Colonic mucosa (tissue), 4 donors: ENCODE measurements at regions not wholly inside any gene's neighbourhood (a gene's known extent, or its start where the extent isn't known, plus 50 kb on each side); places are given as distances from the start of the nearest gene placed in this dataset.
A peak's percentile ranks its signal among the peaks of the same experiment; 100 is the strongest.

Experiments
- DNase-seq: peaks from one replicate; pipeline ENCODE4 v3.0.0-alpha.2; 2020
- H3K27ac ChIP-seq: fragments of 200-600 bp; one replicate; pipeline ENCODE4 v1.8.0; 2021
- H3K27me3 ChIP-seq: fragments of 200-600 bp; one replicate; pipeline ENCODE4 v1.8.0; 2021
- H3K36me3 ChIP-seq: fragments of 200-600 bp; one replicate; pipeline ENCODE4 v1.8.0; 2021
- H3K4me1 ChIP-seq: fragments of 200-600 bp; one replicate; pipeline ENCODE4 v1.8.0; 2021; ENCODE audit warnings: mild to moderate bottlenecking
- H3K4me3 ChIP-seq: fragments of 200-600 bp; one replicate; pipeline ENCODE4 v1.8.0; 2021
- H3K9ac ChIP-seq, 2 donors: one replicate each; pipeline ENCODE4 v1.7.0; 2013; ENCODE audit warnings: control low read depth in 2 of 2, low read depth in 2 of 2, low read length in 2 of 2
- H3K9me3 ChIP-seq: fragments of 200-600 bp; one replicate; pipeline ENCODE4 v1.8.0; 2021
- CTCF ChIP-seq: fragments of 200-600 bp; IDR thresholded peaks from one replicate; pipeline ENCODE4 v1.8.0; 2022; ENCODE audit warnings: antibody characterized with exemption, mild to moderate bottlenecking
- intact Hi-C: fragments of 100-400 bp; cut with DNase I; formaldehyde crosslinking; loops from one replicate; pipeline ENCODE4 v1.14.1; 2022
- donor health status: healthy.
- donor health status: DM: no; HTN: no; CAD: no.
- donor health status: DM: no; HTN: no; CAD: no.

DNA sequence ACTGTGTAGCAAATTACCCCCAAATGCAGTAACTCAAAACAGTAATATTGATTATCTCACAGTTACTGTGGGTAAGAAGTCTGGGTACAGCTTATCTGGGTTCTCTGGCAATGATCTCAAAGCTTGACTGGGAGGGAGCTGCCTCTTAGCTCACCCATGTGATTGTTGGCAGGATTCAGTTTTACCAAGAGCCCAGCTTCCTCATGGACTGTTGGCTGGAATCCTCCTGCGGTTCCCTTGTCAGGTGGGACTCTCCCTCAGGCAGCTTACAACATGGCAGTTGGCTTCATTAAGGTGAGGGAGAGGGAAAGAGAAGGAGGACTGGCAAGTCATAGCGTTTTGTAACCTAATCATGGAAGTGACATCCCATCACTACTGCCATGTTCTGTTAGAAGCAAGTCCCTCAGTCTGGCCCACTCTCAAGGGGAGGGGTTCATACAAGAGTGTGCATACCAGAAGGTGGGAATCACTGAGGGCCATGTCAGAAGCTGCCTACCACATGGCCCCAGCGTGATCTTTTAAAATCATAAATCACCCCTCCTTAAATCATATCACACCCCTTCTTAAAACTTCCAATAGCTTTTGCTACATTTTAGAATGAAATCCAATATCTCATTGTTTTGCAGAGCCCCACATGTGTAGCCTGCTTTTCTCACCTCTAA is 108.1 kb downstream of the OLFM4 start:
- no peak overlapping the region for H3K9ac ChIP-seq
- no peak for TF ChIP-seq CTCF
- no peaks in the 10 kb centered on the region for H3K4me1 ChIP-seq
- intact Hi-C loops: no loop called here
- DNase-seq: no peak
- H3K27ac ChIP-seq: no peak overlapping the region
- no peak overlapping the region for H3K4me3 ChIP-seq
- H3K36me3 ChIP-seq: no peaks in the 10 kb centered on the region
- H3K27me3 ChIP-seq: no peaks in the 10 kb centered on the region
- H3K9me3 ChIP-seq: no peaks in the 10 kb centered on the region

DNA sequence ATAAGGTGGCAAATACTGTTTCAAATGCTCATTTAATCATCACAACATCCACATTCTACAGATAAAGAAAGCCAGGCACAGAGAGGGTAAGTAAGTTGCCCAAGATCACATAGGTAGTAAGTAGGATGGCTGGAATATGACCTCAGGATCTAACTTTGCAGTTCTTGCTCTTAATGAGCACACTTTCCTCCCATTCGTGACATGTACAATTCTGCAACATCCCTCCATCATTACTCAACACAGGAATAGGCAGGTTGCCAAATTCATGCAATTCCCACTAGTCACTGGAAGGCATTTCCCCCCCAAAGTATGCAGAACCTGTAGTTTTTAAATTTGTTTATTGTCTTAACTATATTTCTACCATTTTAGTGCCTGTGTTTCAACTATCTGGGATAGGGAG is 109.2 kb downstream of the OLFM4 start:
- Histone ChIP-seq H3K27ac (no peak overlapping the region), H3K9ac (no peak overlapping the region), H3K9me3 (no peaks in the 10 kb centered on the region), H3K4me3 (no peak overlapping the region), H3K4me1 (no peaks in the 10 kb centered on the region), H3K36me3 (no peaks in the 10 kb centered on the region), H3K27me3 (no peaks in the 10 kb centered on the region)
- intact Hi-C loops: no loop called here
- TF ChIP-seq CTCF: no peak
- DNase-seq: peak; percentile 27

DNA sequence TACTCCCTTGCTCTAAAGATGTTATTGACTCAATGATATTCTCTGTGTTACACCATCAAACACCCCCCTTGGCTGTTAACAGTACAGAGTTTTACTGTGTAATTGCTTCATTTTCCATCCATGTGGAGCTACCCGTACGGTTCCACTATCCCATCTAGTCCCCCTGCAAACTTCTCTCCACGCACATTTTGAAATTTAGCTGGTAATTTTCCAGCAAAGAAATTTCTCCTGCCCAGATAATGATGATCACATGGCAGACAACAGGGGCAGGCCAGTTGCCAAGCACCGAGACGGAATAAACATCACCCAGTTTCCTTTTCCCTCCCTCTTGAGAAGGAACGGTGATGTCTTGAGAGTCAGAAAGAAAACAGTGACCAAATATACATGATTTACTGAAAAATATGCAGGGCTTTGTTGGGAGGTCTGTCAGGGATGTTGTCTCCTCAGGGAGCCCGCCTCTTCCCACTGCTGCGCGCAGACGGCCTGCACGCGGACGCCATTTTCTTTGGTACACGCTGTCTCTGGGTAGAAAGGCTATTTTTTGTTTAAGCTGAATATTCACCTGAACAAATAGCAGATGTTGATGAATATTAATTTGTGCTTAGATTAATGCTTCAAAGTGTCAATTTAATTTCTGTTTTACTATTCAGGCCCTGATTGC is 109.9 kb downstream of the OLFM4 start:
- Histone ChIP-seq H3K27me3 (no peaks in the 10 kb centered on the region), H3K27ac (no peak overlapping the region), H3K9me3 (no peaks in the 10 kb centered on the region), H3K36me3 (no peaks in the 10 kb centered on the region), H3K9ac (no peak overlapping the region), H3K4me1 (no peaks in the 10 kb centered on the region), H3K4me3 (no peak overlapping the region)
- intact Hi-C loops: no loop called here
- no peak for TF ChIP-seq CTCF
- no peak for DNase-seq

DNA sequence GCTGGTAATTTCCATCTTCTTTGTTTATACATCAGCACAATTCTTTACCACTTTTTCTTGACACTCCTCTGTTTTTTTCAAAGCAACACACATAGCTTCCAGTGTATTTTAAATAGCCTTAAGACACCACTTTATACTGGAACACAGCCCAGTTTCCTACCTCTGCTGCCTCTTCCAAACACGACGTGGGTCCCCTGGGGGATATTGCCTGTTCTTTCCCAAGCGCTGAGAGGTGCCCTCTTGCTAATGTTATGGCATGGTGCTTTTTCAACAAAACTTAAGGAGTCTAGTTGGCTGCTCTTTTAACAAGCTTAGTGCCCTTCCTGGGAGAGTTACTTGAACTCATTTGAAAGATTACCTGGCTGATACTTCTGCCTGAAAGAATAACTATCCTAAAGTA is 112.7 kb downstream of the OLFM4 start:
- no peaks in the 10 kb centered on the region for H3K36me3 ChIP-seq
- TF ChIP-seq CTCF: no peak
- H3K9me3 ChIP-seq: no peaks in the 10 kb centered on the region
- H3K27ac ChIP-seq: no peak overlapping the region
- intact Hi-C loops: no loop called here
- no peaks in the 10 kb centered on the region for H3K4me1 ChIP-seq
- H3K9ac ChIP-seq: no peak overlapping the region
- no peaks in the 10 kb centered on the region for H3K27me3 ChIP-seq
- no peak for DNase-seq
- H3K4me3 ChIP-seq: no peak overlapping the region

GRCh38 chr13:53142306-53142705 is 113.7 kb downstream of the OLFM4 start:
- TF ChIP-seq CTCF: no peak
- no peak overlapping the region for H3K27ac ChIP-seq

More at GRCh38 chr13:53142306-53142705, 113.7 kb downstream of the OLFM4 start:
- no peaks in the 10 kb centered on the region for H3K9me3 ChIP-seq
- no peak for DNase-seq
- no peaks in the 10 kb centered on the region for H3K4me1 ChIP-seq
- no peak overlapping the region for H3K9ac ChIP-seq
- no peak overlapping the region for H3K4me3 ChIP-seq
- intact Hi-C loops: no loop called here
- H3K36me3 ChIP-seq: no peaks in the 10 kb centered on the region
- no peaks in the 10 kb centered on the region for H3K27me3 ChIP-seq
